Osteoblast (primary cell): ENCODE measurements at regions not wholly inside any gene's neighbourhood (a gene's known extent, or its start where the extent isn't known, plus 50 kb on each side); places are given as distances from the start of the nearest gene placed in this dataset.
A peak's percentile ranks its signal among the peaks of the same experiment; 100 is the strongest.

ENCODE experiments used
- DNase-seq: peaks from one replicate; pipeline ENCODE4 v3.0.0; 2011; ENCODE audit warnings: low spot score, mixed read lengths; ENCODE audit not compliant: insufficient read length; ENCODE audit errors: missing footprints
- H2AFZ ChIP-seq: 2 replicates; pipeline ENCODE4 v1.6.0; 2011; ENCODE audit warnings: mild to moderate bottlenecking, low read length
- H3K27ac ChIP-seq: 2 replicates; pipeline ENCODE4 v1.5.1; 2011; ENCODE audit warnings: mild to moderate bottlenecking, low read depth, low read length, moderate library complexity
- H3K27me3 ChIP-seq: 2 replicates; pipeline ENCODE4 v1.6.0; 2012; ENCODE audit warnings: mild to moderate bottlenecking, control low read depth, inconsistent platforms, low read length, moderate library complexity; ENCODE audit not compliant: insufficient read depth
- H3K36me3 ChIP-seq: 2 replicates; pipeline ENCODE4 v1.5.1; 2011; ENCODE audit warnings: mild to moderate bottlenecking, low read length, control low read depth, moderate library complexity; ENCODE audit not compliant: insufficient read depth
- H3K4me1 ChIP-seq: 2 replicates; pipeline ENCODE4 v1.5.1; 2011; ENCODE audit warnings: mild to moderate bottlenecking, low read length, control low read depth, moderate library complexity; ENCODE audit not compliant: insufficient read depth
- H3K4me2 ChIP-seq: 2 replicates; pipeline ENCODE4 v1.6.0; 2011; ENCODE audit warnings: mild to moderate bottlenecking, low read length; ENCODE audit not compliant: insufficient read depth
- H3K4me3 ChIP-seq: fragments of 200-600 bp; sonication (generic); 3 replicates; pipeline ENCODE4 v1.5.1; 2012; ENCODE audit warnings: mild to moderate bottlenecking, low read length, inconsistent platforms; ENCODE audit not compliant: insufficient read depth
- H3K79me2 ChIP-seq: 2 replicates; pipeline ENCODE4 v1.6.0; 2012; ENCODE audit warnings: mild to moderate bottlenecking, low read length, control low read depth, inconsistent platforms; ENCODE audit not compliant: insufficient read depth
- H3K9me3 ChIP-seq: 2 replicates; pipeline ENCODE4 v1.5.1; 2011; ENCODE audit warnings: low read depth, low read length, control low read depth
- H4K20me1 ChIP-seq: 2 replicates; pipeline ENCODE4 v1.6.0; 2012; ENCODE audit warnings: mild to moderate bottlenecking, low read length, control low read depth; ENCODE audit not compliant: insufficient read depth
- TF ChIP-seq, protein P1 (sequence below): IDR thresholded peaks from 2 replicates; pipeline ENCODE4 v1.5.1; 2011; ENCODE audit warnings: mild to moderate bottlenecking, low read depth, low read length, moderate library complexity; ENCODE audit errors: extremely low read depth

DNA sequence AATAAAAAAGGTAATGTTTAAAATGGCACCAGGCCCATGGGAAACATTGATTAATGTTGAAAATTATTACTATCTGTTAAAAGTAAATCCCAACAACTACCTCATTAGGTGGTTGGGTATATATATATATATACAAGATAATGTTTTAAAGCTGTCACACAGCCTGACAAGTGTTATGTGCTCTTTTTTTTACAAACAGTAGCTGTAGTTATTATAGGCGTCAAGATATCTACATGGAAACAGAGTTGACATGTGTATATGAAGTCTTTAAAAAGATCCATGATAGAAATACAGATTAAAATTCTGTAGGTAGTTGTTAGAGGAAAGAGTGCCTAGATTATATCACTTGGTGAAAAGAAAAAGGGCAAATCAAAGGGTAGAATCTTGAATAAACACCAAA, 279.9 kb downstream of the SLITRK6 start:
- H3K4me2 ChIP-seq: no peak overlapping the region
- no peak for DNase-seq
- no peaks in the 10 kb centered on the region for H4K20me1 ChIP-seq
- TF ChIP-seq, protein P1, sequence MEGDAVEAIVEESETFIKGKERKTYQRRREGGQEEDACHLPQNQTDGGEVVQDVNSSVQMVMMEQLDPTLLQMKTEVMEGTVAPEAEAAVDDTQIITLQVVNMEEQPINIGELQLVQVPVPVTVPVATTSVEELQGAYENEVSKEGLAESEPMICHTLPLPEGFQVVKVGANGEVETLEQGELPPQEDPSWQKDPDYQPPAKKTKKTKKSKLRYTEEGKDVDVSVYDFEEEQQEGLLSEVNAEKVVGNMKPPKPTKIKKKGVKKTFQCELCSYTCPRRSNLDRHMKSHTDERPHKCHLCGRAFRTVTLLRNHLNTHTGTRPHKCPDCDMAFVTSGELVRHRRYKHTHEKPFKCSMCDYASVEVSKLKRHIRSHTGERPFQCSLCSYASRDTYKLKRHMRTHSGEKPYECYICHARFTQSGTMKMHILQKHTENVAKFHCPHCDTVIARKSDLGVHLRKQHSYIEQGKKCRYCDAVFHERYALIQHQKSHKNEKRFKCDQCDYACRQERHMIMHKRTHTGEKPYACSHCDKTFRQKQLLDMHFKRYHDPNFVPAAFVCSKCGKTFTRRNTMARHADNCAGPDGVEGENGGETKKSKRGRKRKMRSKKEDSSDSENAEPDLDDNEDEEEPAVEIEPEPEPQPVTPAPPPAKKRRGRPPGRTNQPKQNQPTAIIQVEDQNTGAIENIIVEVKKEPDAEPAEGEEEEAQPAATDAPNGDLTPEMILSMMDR: no peak
- no peaks in the 10 kb centered on the region for H3K4me1 ChIP-seq
- H2AFZ ChIP-seq: no peak overlapping the region
- no peak overlapping the region for H3K27ac ChIP-seq
- H3K36me3 ChIP-seq: no peaks in the 10 kb centered on the region
- no peak overlapping the region for H3K4me3 ChIP-seq
- no peaks in the 10 kb centered on the region for H3K27me3 ChIP-seq
- no peaks in the 10 kb centered on the region for H3K79me2 ChIP-seq
- H3K9me3 ChIP-seq: no peaks in the 10 kb centered on the region

DNA sequence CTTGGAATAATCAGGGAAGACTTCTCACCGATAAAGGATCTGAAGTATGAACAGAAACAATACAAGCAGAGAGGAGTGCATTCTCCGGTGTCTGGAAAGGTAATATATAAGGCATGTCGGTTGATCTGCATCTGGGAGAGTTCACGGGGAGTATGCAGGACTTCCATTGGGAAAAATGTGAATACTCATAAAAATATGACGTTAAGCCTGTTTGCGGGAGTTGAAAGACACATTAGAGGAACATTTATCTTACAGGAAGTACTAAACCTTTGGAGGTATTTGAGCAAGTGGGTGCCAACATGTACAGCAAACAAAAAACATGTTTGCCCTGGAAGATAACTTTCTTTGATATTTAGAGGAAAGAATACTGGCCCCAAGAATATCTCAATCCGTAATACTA, 286.8 kb downstream of the SLITRK6 start:
- Histone ChIP-seq H3K27me3 (no peaks in the 10 kb centered on the region), H3K4me3 (no peak overlapping the region), H3K36me3 (no peaks in the 10 kb centered on the region), H3K27ac (no peak overlapping the region), H3K4me2 (no peak overlapping the region), H2AFZ (no peak overlapping the region), H4K20me1 (no peaks in the 10 kb centered on the region), H3K79me2 (no peaks in the 10 kb centered on the region), H3K4me1 (no peaks in the 10 kb centered on the region), H3K9me3 (peaks cover 2% of the 10 kb centered on the region)
- TF ChIP-seq, protein P1: no peak
- DNase-seq: no peak

DNA sequence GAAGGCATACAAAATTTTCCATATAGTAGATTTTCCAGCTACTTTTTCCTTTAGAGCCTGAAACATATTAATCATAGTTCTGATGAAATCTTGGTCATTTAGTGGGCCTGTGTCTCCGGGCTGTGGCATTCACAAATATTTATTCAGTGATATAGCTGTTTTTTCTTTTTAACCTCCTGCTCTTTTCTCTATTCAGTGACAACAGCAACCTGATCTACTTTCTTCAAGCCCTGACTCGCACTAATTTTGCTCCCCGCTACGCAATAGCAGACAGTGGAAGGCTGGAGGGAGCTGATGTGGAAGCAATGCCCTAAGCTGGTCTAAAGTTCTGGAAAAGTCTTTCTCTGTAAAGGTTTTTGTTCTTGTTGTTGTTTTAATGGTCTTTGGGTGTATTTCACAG, 289.7 kb downstream of the SLITRK6 start:
- H3K4me3 ChIP-seq: no peak overlapping the region
- no peak overlapping the region for H2AFZ ChIP-seq
- TF ChIP-seq, protein P1: no peak
- H3K4me1 ChIP-seq: no peaks in the 10 kb centered on the region
- peaks cover 2% of the 10 kb centered on the region for H3K9me3 ChIP-seq
- no peaks in the 10 kb centered on the region for H4K20me1 ChIP-seq
- no peak overlapping the region for H3K4me2 ChIP-seq
- H3K27ac ChIP-seq: no peak overlapping the region
- DNase-seq: no peak
- no peaks in the 10 kb centered on the region for H3K27me3 ChIP-seq
- no peaks in the 10 kb centered on the region for H3K36me3 ChIP-seq
- H3K79me2 ChIP-seq: no peaks in the 10 kb centered on the region

DNA sequence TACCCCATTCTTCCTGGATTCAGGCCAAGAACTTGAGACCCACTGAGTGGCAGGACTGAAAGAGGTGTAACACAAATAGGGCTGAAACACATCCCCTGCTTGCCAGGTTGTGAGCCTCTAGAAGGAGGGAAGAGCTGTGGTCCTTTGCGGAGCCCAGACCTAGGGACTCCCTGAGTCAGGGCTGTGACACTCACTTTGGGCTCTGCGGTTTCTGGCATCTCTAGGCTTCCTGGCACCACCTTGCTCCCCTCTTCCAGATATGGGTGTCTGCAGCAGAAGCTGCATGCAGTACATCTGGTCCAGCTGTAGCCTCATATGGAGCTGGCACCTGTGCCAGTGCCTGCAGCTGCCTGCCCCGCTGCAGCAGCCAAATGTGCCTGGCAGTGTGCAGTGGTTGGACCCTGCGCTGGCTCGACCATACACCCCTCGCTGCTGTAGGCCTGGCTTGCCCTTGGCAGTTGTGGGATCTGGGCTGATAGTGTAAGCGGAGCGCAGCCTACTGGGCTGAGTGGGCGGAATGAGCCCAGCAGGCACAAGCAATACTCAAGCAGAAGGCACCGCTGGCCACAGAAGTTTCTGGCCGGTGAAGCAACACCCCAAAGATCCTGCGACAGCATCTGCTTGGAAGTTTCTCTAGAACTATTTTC, 290.4 kb downstream of the SLITRK6 start:
- no peaks in the 10 kb centered on the region for H3K4me1 ChIP-seq
- H4K20me1 ChIP-seq: no peaks in the 10 kb centered on the region
- DNase-seq: peak; percentile 50
- H3K79me2 ChIP-seq: no peaks in the 10 kb centered on the region
- H3K4me3 ChIP-seq: no peak overlapping the region
- no peak overlapping the region for H3K4me2 ChIP-seq
- no peaks in the 10 kb centered on the region for H3K27me3 ChIP-seq
- peaks cover 2% of the 10 kb centered on the region for H3K9me3 ChIP-seq
- TF ChIP-seq, protein P1: no peak
- no peaks in the 10 kb centered on the region for H3K36me3 ChIP-seq
- no peak overlapping the region for H3K27ac ChIP-seq
- no peak overlapping the region for H2AFZ ChIP-seq
